ENCODE measurements at regions not wholly inside any gene's neighbourhood (a gene's known extent, or its start where the extent isn't known, plus 50 kb on each side); places are given as distances from the start of the nearest gene placed in this dataset.
"Not testable (repeated sequence)": the region's sequence is repeated elsewhere in the genome, so short reads cannot be mapped to it uniquely, and the experiment has no call there.

GRCh38 chr1:232579958-232580941 lies 49.7 kb downstream of the SIPA1L2 start:
- no peak for DNase-seq

- DNase-seq = no peak
Measured at GRCh38 chr1:232579466-232579865, 50.5 kb downstream of the SIPA1L2 start.

GRCh38 chr1:232578651-232579195 lies 51.2 kb downstream of the SIPA1L2 start:
- no peak for DNase-seq

GRCh38 chr1:232577772-232578171 lies 52.2 kb downstream of the SIPA1L2 start:
- no peak for DNase-seq

GRCh38 chr1:232576537-232576936 lies 53.4 kb downstream of the SIPA1L2 start:
- DNase-seq = no peak

- DNase-seq = no peak
Measured at GRCh38 chr1:232575763-232576040, 54.2 kb downstream of the SIPA1L2 start.

- no peak for DNase-seq
Measured at GRCh38 chr1:232574889-232575762, 54.8 kb downstream of the SIPA1L2 start.

GRCh38 chr1:232574077-232574476 lies 55.9 kb downstream of the SIPA1L2 start:
- no peak for DNase-seq

- DNase-seq = no peak
Measured at GRCh38 chr1:232571523-232571922, 58.4 kb downstream of the SIPA1L2 start.

GRCh38 chr1:232570007-232570406 lies 59.9 kb downstream of the SIPA1L2 start:
- DNase-seq = no peak

- DNase-seq = not testable (repeated sequence)
Measured at GRCh38 chr1:232569554-232569921, 60.4 kb downstream of the SIPA1L2 start.

GRCh38 chr1:232568906-232569553 lies 60.9 kb downstream of the SIPA1L2 start:
- DNase-seq = no peak

- no peak for DNase-seq
Measured at GRCh38 chr1:232568331-232568852, 61.5 kb downstream of the SIPA1L2 start.

GRCh38 chr1:232566093-232566492 lies 63.8 kb downstream of the SIPA1L2 start:
- no peak for DNase-seq

GRCh38 chr1:232562855-232563510 lies 67.0 kb downstream of the SIPA1L2 start:
- no peak for DNase-seq

- no peak for DNase-seq
Measured at GRCh38 chr1:232561381-232561780, 68.6 kb downstream of the SIPA1L2 start.

- DNase-seq = no peak
Measured at GRCh38 chr1:232560940-232561339, 69.0 kb downstream of the SIPA1L2 start.

GRCh38 chr1:232558954-232559353 lies 71.0 kb downstream of the SIPA1L2 start:
- no peak for DNase-seq

- DNase-seq = no peak
Measured at GRCh38 chr1:232557502-232558191, 72.3 kb downstream of the SIPA1L2 start.

- no peak for DNase-seq
Measured at GRCh38 chr1:232557096-232557495, 72.8 kb downstream of the SIPA1L2 start.

- DNase-seq = no peak
Measured at GRCh38 chr1:232556351-232556750, 73.6 kb downstream of the SIPA1L2 start.

Measured in right hindlimb (tissue), 1 donor.